ENCODE measurements at regions not wholly inside any gene's neighbourhood (a gene's known extent, or its start where the extent isn't known, plus 50 kb on each side); places are given as distances from the start of the nearest gene placed in this dataset.

DNA sequence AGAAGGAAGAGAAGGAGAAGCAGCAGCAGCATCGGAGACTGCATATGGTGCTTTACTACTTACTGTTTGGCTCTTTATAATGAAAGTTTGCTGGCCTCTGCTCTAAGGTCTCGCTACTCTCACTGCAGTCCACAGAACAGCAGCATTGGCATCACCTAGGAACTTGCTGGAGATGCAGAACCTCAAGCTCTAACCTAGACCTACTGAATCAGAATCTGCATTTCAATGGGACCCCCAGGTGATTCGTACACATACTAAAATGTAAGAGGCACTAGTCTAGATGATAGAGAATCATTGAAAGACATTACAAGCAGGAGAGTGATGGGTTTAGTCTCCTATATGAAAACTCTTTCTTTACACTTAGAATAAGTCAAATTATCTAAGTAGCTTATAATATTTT is 270.6 kb downstream of the KLF5 start:
- no peak for DNase-seq (ENCODE audit: low read depth)
- no peak overlapping the region for H3K4me3 ChIP-seq (ENCODE audit: low read depth, low read length)
- TF ChIP-seq, protein P1, sequence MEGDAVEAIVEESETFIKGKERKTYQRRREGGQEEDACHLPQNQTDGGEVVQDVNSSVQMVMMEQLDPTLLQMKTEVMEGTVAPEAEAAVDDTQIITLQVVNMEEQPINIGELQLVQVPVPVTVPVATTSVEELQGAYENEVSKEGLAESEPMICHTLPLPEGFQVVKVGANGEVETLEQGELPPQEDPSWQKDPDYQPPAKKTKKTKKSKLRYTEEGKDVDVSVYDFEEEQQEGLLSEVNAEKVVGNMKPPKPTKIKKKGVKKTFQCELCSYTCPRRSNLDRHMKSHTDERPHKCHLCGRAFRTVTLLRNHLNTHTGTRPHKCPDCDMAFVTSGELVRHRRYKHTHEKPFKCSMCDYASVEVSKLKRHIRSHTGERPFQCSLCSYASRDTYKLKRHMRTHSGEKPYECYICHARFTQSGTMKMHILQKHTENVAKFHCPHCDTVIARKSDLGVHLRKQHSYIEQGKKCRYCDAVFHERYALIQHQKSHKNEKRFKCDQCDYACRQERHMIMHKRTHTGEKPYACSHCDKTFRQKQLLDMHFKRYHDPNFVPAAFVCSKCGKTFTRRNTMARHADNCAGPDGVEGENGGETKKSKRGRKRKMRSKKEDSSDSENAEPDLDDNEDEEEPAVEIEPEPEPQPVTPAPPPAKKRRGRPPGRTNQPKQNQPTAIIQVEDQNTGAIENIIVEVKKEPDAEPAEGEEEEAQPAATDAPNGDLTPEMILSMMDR (IDR thresholded peaks at IDR 0.05; ENCODE audit: insufficient read depth, low read depth, low read length, missing control alignments), result no peak

GRCh38 chr13:73327579-73327978 is 268.8 kb downstream of the KLF5 start:
- H3K4me3 ChIP-seq (ENCODE audit: low read depth, low read length), result no peak overlapping the region
- TF ChIP-seq, protein P1 (IDR thresholded peaks at IDR 0.05; ENCODE audit: insufficient read depth, low read depth, low read length, missing control alignments), result no peak
- no peak for DNase-seq (ENCODE audit: low read depth)

DNA sequence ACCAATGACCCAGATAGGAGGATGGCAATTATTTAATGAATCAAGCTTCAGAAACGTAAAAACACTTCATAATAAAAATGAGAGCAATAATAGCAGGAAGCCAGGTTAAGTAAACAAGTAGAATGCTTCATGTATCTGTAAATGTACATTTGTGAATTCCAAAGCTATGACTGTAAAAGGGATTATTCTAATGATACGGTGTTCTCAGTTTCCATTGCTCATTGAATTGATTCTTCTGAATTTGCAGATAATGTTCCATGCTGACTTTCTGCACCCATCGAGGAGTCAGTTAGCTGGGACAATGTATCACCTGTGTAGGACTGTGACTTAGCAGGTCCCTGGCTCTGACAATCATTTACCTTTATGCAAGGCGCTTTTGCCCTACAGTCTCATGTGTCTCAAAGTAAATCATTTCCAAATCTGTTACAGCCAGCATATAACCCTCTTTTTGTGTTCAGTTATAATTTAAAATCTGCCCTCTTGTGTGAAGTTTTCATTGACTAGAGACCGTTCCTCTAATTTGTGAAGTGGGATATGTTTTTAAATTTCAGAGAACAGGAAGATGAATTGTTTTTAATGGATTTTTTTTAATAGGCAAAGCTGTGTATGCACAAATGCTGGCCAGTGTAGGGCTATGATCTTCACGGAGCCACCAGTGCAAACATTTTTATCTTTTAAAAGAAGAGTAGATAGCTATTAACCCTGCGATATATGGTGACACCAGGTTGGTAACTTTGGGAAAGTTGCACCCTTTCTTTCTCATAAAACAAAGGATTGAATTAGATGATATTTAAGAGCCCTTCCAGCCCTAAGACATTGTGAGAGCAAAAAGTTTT is 267.1 kb downstream of the KLF5 start:
- H3K4me3 ChIP-seq (ENCODE audit: low read depth, low read length), result no peak overlapping the region
- TF ChIP-seq, protein P1 (IDR thresholded peaks at IDR 0.05; ENCODE audit: insufficient read depth, low read depth, low read length, missing control alignments), result no peak
- no peak for DNase-seq (ENCODE audit: low read depth)

GRCh38 chr13:73324842-73325722 is 266.3 kb downstream of the KLF5 start:
- H3K4me3 ChIP-seq (ENCODE audit: low read depth, low read length), result no peak overlapping the region
- TF ChIP-seq, protein P1 (IDR thresholded peaks at IDR 0.05; ENCODE audit: insufficient read depth, low read depth, low read length, missing control alignments), result no peak
- no peak for DNase-seq (ENCODE audit: low read depth)

- TF ChIP-seq, protein P1 (IDR thresholded peaks at IDR 0.05; ENCODE audit: insufficient read depth, low read depth, low read length, missing control alignments), result no peak
- DNase-seq (ENCODE audit: low read depth), result no peak
Measured at GRCh38 chr13:73323615-73324014, 264.8 kb downstream of the KLF5 start.

DNA sequence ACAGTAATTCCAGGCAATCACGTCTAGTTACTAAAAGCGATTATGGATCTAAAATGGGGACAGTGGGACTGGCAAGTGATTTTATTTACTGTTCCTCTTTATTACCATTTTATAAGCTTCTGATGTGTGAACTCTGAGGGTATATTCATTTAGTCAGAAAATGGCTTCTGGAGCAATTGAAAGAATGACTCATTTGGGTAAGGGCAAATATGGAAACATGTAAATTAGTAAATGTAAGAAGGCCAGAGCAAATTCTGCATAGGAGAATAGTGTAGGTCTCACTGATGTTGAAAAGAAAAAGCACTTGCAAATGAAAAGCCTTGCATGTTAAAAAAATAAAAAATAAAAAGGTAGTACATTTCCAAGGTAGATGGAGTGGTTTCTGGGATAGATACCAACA is 262.2 kb downstream of the KLF5 start:
- no peak overlapping the region for H3K4me3 ChIP-seq (ENCODE audit: low read depth, low read length)
- DNase-seq (ENCODE audit: low read depth), result no peak
- TF ChIP-seq, protein P1 (IDR thresholded peaks at IDR 0.05; ENCODE audit: insufficient read depth, low read depth, low read length, missing control alignments), result no peak

More at GRCh38 chr13:73323615-73324014, 264.8 kb downstream of the KLF5 start:
- no peak overlapping the region for H3K4me3 ChIP-seq (ENCODE audit: low read depth, low read length)

Data from GM12865 (cell line).